B cell (primary cell): ENCODE measurements at regions not wholly inside any gene's neighbourhood (a gene's known extent, or its start where the extent isn't known, plus 50 kb on each side); places are given as distances from the start of the nearest gene placed in this dataset.

Experiments used
- ATAC-seq: fragments of 200-7000 bp; cut with Tn5 transposase; one replicate; pipeline ENCODE4 v1.10.0; 2021; ENCODE audit warnings: low read depth, mild to moderate bottlenecking, moderate number of reproducible peaks, moderate library complexity
- CTCF ChIA-PET: fragments of 350-600 bp; sonication (Branson Sonifier 250); formaldehyde crosslinking; loops from one replicate; lab custom pipeline; 2021; ENCODE audit warnings: antibody characterized with exemption, inconsistent platforms; lab: Charles Lee
- POLR2A ChIA-PET: fragments of 350-600 bp; sonication (Branson Sonifier 250); formaldehyde crosslinking; loops from one replicate; lab custom pipeline; 2021; ENCODE audit warnings: antibody characterized with exemption; lab: Charles Lee
- DNase-seq: peaks from one replicate; pipeline ENCODE4 v3.0.0; 2013
- H2AFZ ChIP-seq: 2 replicates; pipeline ENCODE4 v1.6.1; 2012; ENCODE audit warnings: mild to moderate bottlenecking, low read depth, low read length; ENCODE audit not compliant: insufficient read depth, poor library complexity, severe bottlenecking
- H3K27ac ChIP-seq, 2 donors: 1 replicate in 1 of 2; 2 replicates in 1 of 2; pipeline ENCODE4 v1.5.1; 2012 to 2013; ENCODE audit warnings: low read length in 2 of 2, mild to moderate bottlenecking in 2 of 2, moderate library complexity in 1 of 2
- H3K27me3 ChIP-seq, 4 experiments: fragments of 200-600 bp in 1 of 4; sonication (generic) in 1 of 4; replicated peaks in 1 of 4; 1 replicate in 2 of 4; 2 replicates in 2 of 4; pipeline versions ENCODE4 v1.6.1 to v1.7.0; 2013 to 2016; ENCODE audit warnings: low read length in 3 of 4, mild to moderate bottlenecking in 2 of 4, mixed read lengths in 1 of 4, moderate library complexity in 1 of 4; ENCODE audit not compliant: insufficient read depth in 4 of 4, control insufficient read depth in 3 of 4; ENCODE audit errors: control extremely low read depth in 1 of 4
- H3K36me3 ChIP-seq, 2 experiments: replicated peaks in 1 of 2; 1 replicate in 1 of 2; 2 replicates in 1 of 2; pipeline versions ENCODE4 v1.6.1 to v1.7.1; 2013; ENCODE audit warnings: low read length in 1 of 2; ENCODE audit not compliant: insufficient read depth in 2 of 2, control insufficient read depth in 1 of 2; ENCODE audit errors: control extremely low read depth in 1 of 2, extremely low read depth in 1 of 2
- H3K4me1 ChIP-seq, 2 donors: fragments of 200-600 bp in 1 of 2; sonication (generic) in 1 of 2; 1 replicate in 1 of 2; 2 replicates in 1 of 2; pipeline versions ENCODE4 v1.5.1 to v1.6.1; 2013 to 2017; ENCODE audit warnings: low read length in 2 of 2; ENCODE audit not compliant: control insufficient read depth in 2 of 2, insufficient read depth in 2 of 2
- H3K4me2 ChIP-seq: replicated peaks from 2 replicates; pipeline ENCODE3; 2012; ENCODE audit warnings: mild to moderate bottlenecking, low read depth, low read length; ENCODE audit not compliant: poor library complexity, severe bottlenecking
- H3K4me3 ChIP-seq, 5 experiments: fragments of 200-600 bp in 1 of 5; sonication (generic) in 1 of 5; 1 replicate in 3 of 5; 2 replicates in 2 of 5; pipeline versions ENCODE4 v1.5.1 to v1.7.0; 2011 to 2016; ENCODE audit warnings: low read length in 4 of 5, mild to moderate bottlenecking in 4 of 5, low read depth in 2 of 5, control low read depth in 1 of 5, moderate library complexity in 1 of 5; ENCODE audit not compliant: insufficient read depth in 1 of 5; ENCODE audit errors: control extremely low read depth in 1 of 5, extremely low read depth in 1 of 5
- H3K79me2 ChIP-seq: fragments of 200-600 bp; sonication (generic); one replicate; pipeline ENCODE4 v1.6.0; 2016; ENCODE audit warnings: low read length; ENCODE audit not compliant: control insufficient read depth, insufficient read depth
- H3K9ac ChIP-seq: fragments of 200-600 bp; sonication (generic); 2 replicates; pipeline ENCODE4 v1.6.1; 2017; ENCODE audit warnings: mild to moderate bottlenecking, low read length, moderate library complexity
- H3K9me3 ChIP-seq, 3 donors: one replicate each; pipeline versions ENCODE4 v1.6.1 to v1.7.1; 2013; ENCODE audit warnings: low read length in 2 of 3; ENCODE audit not compliant: control insufficient read depth in 2 of 3, insufficient read depth in 1 of 3; ENCODE audit errors: control extremely low read depth in 1 of 3
- H4K20me1 ChIP-seq: 2 replicates; pipeline ENCODE4 v1.6.0; 2012; ENCODE audit warnings: mild to moderate bottlenecking, low read length; ENCODE audit not compliant: insufficient read depth, control insufficient read depth, poor library complexity, severe bottlenecking
- H3K27ac Mint-ChIP-seq: one replicate; pipeline ENCODE4 v1.8.0; 2021; ENCODE audit warnings: mixed read lengths
- H3K27me3 Mint-ChIP-seq: one replicate; pipeline ENCODE4 v1.8.0; 2021; ENCODE audit warnings: mixed read lengths
- H3K4me1 Mint-ChIP-seq: one replicate; pipeline ENCODE4 v1.8.0; 2021; ENCODE audit warnings: mixed read lengths
- H3K4me3 Mint-ChIP-seq: one replicate; pipeline ENCODE4 v1.8.0; 2021; ENCODE audit warnings: mixed read lengths
- H3K9me3 Mint-ChIP-seq: one replicate; pipeline ENCODE4 v1.8.0; 2022; ENCODE audit warnings: mixed read lengths; ENCODE audit not compliant: insufficient read depth
- CTCF ChIP-seq: fragments of 200-600 bp; IDR thresholded peaks from one replicate; pipeline ENCODE4 v1.8.0; 2022; ENCODE audit warnings: antibody characterized with exemption, mild to moderate bottlenecking
- EZH2 ChIP-seq: IDR thresholded peaks from 2 replicates; pipeline ENCODE4 v1.6.1; 2012; ENCODE audit warnings: borderline replicate concordance, low read depth, mild to moderate bottlenecking, moderate library complexity, low read length; ENCODE audit not compliant: insufficient read depth, poor library complexity, severe bottlenecking
- WGBS: methylation state at CpG from one replicate; pipeline ENCODE4 v1.1.5; 2013; ENCODE audit warnings: missing lambda C conversion rate; ENCODE audit not compliant: insufficient coverage; 5-methylcytosine and 5-hydroxymethylcytosine counted together
- intact Hi-C: fragments of 100-400 bp; cut with micrococcal nuclease; formaldehyde crosslinking; loops from one replicate; pipeline ENCODE4 v1.10.0; 2022

DNA sequence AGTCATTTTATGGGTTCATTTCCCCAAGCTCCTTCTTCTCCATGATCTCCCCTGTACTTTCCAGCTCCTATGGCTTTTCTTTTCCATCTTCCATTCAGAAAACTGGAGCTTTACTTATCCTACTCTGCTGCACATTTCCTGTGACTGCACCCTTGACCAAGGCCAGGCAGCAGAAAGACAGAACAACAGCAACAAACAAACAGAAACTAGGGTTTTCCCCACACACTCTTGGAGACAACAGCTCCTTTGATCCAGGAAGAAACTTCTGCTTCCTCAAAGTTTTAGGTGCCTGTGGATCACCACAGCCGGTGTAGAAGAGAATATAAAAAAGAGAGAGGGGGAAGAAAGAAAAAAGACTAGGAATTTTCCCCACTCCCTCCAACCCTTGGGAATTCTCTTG lies 342.3 kb upstream of the CFAP20DC start:
- Histone ChIP-seq H3K27me3 (no peaks in the 10 kb centered on the region), H3K4me3 (no peak overlapping the region), H3K9me3 (no peaks in the 10 kb centered on the region), H3K4me2 (no peak overlapping the region), H2AFZ (no peak overlapping the region), H3K9ac (no peak overlapping the region), H4K20me1 (no peaks in the 10 kb centered on the region), H3K27ac (no peak overlapping the region), H3K79me2 (no peaks in the 10 kb centered on the region), H3K4me1 (peaks cover 2 to 7% of the 10 kb centered on the region in 2 donors), H3K36me3 (no peaks in the 10 kb centered on the region)
- no peak overlapping the region for H3K27ac Mint-ChIP-seq
- peaks cover 9% of the 10 kb centered on the region for H3K4me1 Mint-ChIP-seq
- ATAC-seq = no peak
- no peaks in the 10 kb centered on the region for H3K9me3 Mint-ChIP-seq
- intact Hi-C loops = no loop called here
- CTCF ChIA-PET = no interaction called here
- no peak overlapping the region for H3K4me3 Mint-ChIP-seq
- no peak for TF ChIP-seq CTCF
- no peak for TF ChIP-seq EZH2
- H3K27me3 Mint-ChIP-seq = no peaks in the 10 kb centered on the region
- WGBS = no CpG with 5 or more reads among the region's 1 CpG
- POLR2A ChIA-PET = no interaction called here
- no peak for DNase-seq

DNA sequence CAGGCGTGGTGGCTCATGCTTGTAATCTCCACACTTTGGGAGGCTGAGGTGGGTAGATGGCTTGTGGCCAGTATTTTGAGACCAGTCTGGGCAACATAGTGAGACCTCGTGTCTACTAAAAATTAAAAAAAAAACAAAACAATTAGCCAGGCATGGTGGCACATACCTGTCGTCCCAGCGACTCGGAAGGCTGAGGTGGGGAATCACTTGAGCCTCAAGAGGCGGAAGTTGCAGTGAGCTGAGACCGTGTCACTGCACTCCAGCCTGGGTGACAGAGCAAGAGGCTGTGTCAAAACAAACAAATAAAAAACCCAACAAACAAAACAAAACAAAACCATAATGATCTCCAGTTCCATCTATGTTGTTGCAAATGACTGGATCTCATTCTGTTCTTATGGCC lies 341.3 kb upstream of the CFAP20DC start:
- ChIA-PET CTCF (no interaction called here), POLR2A (no interaction called here)
- peaks cover 16% of the 10 kb centered on the region for H3K4me1 Mint-ChIP-seq
- Histone ChIP-seq H3K4me1 (peaks cover 2 to 12% of the 10 kb centered on the region in 2 donors), H3K36me3 (no peaks in the 10 kb centered on the region), H3K9ac (no peak overlapping the region), H3K27ac (no peak overlapping the region), H3K4me2 (no peak overlapping the region), H3K4me3 (no peak overlapping the region), H3K27me3 (no peaks in the 10 kb centered on the region), H3K9me3 (no peaks in the 10 kb centered on the region), H4K20me1 (no peaks in the 10 kb centered on the region), H2AFZ (no peak overlapping the region), H3K79me2 (no peaks in the 10 kb centered on the region)
- ATAC-seq (no peak), DNase-seq (no peak)
- intact Hi-C loops = no loop called here
- WGBS = 94% methylated on average over 6 of the region's 7 CpGs
- no peak overlapping the region for H3K27ac Mint-ChIP-seq
- H3K4me3 Mint-ChIP-seq = no peak overlapping the region
- no peaks in the 10 kb centered on the region for H3K9me3 Mint-ChIP-seq
- TF ChIP-seq CTCF (no peak), EZH2 (no peak)
- no peaks in the 10 kb centered on the region for H3K27me3 Mint-ChIP-seq
